Uterus (tissue), 3 donors: ENCODE measurements at regions not wholly inside any gene's neighbourhood (a gene's known extent, or its start where the extent isn't known, plus 50 kb on each side); places are given as distances from the start of the nearest gene placed in this dataset.

Experiments used
- DNase-seq, 2 donors: peaks; one replicate each; pipeline ENCODE4 v3.0.0-alpha.2; 2019 to 2020
- H3K27ac ChIP-seq, 2 donors: fragments of 200-600 bp; sonication (generic); 1 replicate in 1 of 2; 2 replicates in 1 of 2; pipeline ENCODE4 v1.5.1; 2016 to 2018
- H3K27me3 ChIP-seq, 2 donors: fragments of 200-600 bp; sonication (generic); one replicate each; pipeline ENCODE4 v1.5.1; 2018 to 2019; ENCODE audit warnings: control low read depth in 1 of 2
- H3K36me3 ChIP-seq, 2 donors: fragments of 200-600 bp; sonication (generic); one replicate each; pipeline ENCODE4 v1.5.1; 2019; ENCODE audit warnings: control low read depth in 1 of 2
- H3K4me1 ChIP-seq, 2 donors: fragments of 200-600 bp; sonication (generic); one replicate each; pipeline ENCODE4 v1.5.1; 2018 to 2019; ENCODE audit warnings: control low read depth in 1 of 2
- H3K4me3 ChIP-seq, 2 donors: fragments of 200-600 bp; sonication (generic); 1 replicate in 1 of 2; 2 replicates in 1 of 2; pipeline ENCODE4 v1.5.1; 2018 to 2019; ENCODE audit warnings: mild to moderate bottlenecking in 1 of 2
- H3K9me3 ChIP-seq, 2 donors: fragments of 200-600 bp; sonication (generic); one replicate each; pipeline ENCODE4 v1.5.1; 2019; ENCODE audit warnings: control low read depth in 1 of 2
- CTCF ChIP-seq, 4 experiments: fragments of 200-600 bp in 2 of 4; fragments of 450-650 bp in 2 of 4; sonication (generic) in 2 of 4; IDR thresholded peaks; one replicate each; pipeline ENCODE4 v1.5.1; 2016 to 2019; ENCODE audit warnings: antibody characterized with exemption in 4 of 4, mild to moderate bottlenecking in 2 of 4, moderate library complexity in 1 of 4
- POLR2A ChIP-seq, 2 donors: fragments of 450-650 bp; IDR thresholded peaks; one replicate each; pipeline ENCODE4 v1.6.1; 2016; ENCODE audit warnings: antibody characterized with exemption in 2 of 2, mild to moderate bottlenecking in 1 of 2, moderate library complexity in 1 of 2
- intact Hi-C: fragments of 100-400 bp; cut with DNase I; formaldehyde crosslinking; loops from one replicate; pipeline ENCODE4 v1.15.1; 2023; ENCODE audit warnings: low total_unique reads
- donor health status: DM: yes; HTN: yes; CAD: no.

DNA sequence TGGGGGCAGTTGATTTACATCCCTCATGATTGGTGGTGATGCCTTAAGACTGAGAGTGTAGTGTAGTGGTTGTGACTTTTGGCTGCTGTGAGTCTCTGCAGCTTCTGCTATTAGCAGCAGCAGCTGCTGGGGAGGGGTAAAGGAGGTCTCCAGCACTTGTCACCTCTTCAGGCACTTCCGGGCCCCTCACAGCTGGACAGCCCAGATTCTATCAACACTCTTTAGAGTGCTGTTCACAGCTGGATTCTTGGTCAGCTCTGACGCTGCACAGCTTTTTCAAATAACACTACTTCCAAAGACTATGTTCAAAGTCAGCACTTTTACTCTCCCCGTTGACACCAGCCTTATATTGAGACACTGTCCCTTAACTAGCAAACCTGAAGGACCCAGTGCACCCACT is 396.0 kb downstream of the MEIS1 start:
- no peak for TF ChIP-seq POLR2A (IDR thresholded peaks at IDR 0.05)
- TF ChIP-seq CTCF (IDR thresholded peaks at IDR 0.05) = no peak
- Histone ChIP-seq H3K9me3 (no peaks in the 10 kb centered on the region), H3K27me3 (no peaks in the 10 kb centered on the region), H3K27ac (no peak overlapping the region), H3K36me3 (no peaks in the 10 kb centered on the region), H3K4me1 (no peaks in the 10 kb centered on the region), H3K4me3 (no peak overlapping the region)
- no peak for DNase-seq
- intact Hi-C loops = no loop called here

- Histone ChIP-seq H3K4me3 (no peak overlapping the region), H3K27ac (no peak overlapping the region), H3K36me3 (no peaks in the 10 kb centered on the region), H3K4me1 (no peaks in the 10 kb centered on the region), H3K9me3 (no peaks in the 10 kb centered on the region), H3K27me3 (no peaks in the 10 kb centered on the region)
- TF ChIP-seq POLR2A (IDR thresholded peaks at IDR 0.05) (no peak), CTCF (IDR thresholded peaks at IDR 0.05) (no peak)
- intact Hi-C loops = no loop called here
- DNase-seq = no peak
Measured at GRCh38 chr2:66832646-66833435, 397.9 kb downstream of the MEIS1 start.

- no peaks in the 10 kb centered on the region for H3K4me1 ChIP-seq
- H3K4me3 ChIP-seq = no peak overlapping the region
- no peak for DNase-seq
- intact Hi-C loops = no loop called here
- TF ChIP-seq CTCF (IDR thresholded peaks at IDR 0.05) (no peak), POLR2A (IDR thresholded peaks at IDR 0.05) (no peak)
- no peaks in the 10 kb centered on the region for H3K36me3 ChIP-seq
- no peaks in the 10 kb centered on the region for H3K27me3 ChIP-seq
- H3K9me3 ChIP-seq = no peaks in the 10 kb centered on the region
- H3K27ac ChIP-seq = no peak overlapping the region
Measured at GRCh38 chr2:66834859-66835258, 399.9 kb downstream of the MEIS1 start.

GRCh38 chr2:66836851-66837250 is 401.9 kb downstream of the MEIS1 start:
- no peak for TF ChIP-seq POLR2A (IDR thresholded peaks at IDR 0.05)
- no peak for TF ChIP-seq CTCF (IDR thresholded peaks at IDR 0.05)
- Histone ChIP-seq H3K9me3 (no peaks in the 10 kb centered on the region), H3K36me3 (no peaks in the 10 kb centered on the region), H3K4me3 (no peak overlapping the region), H3K27ac (no peak overlapping the region), H3K27me3 (no peaks in the 10 kb centered on the region), H3K4me1 (peaks cover 0 to 6% of the 10 kb centered on the region in 2 donors)
- DNase-seq = no peak
- intact Hi-C loops = no loop called here

DNA sequence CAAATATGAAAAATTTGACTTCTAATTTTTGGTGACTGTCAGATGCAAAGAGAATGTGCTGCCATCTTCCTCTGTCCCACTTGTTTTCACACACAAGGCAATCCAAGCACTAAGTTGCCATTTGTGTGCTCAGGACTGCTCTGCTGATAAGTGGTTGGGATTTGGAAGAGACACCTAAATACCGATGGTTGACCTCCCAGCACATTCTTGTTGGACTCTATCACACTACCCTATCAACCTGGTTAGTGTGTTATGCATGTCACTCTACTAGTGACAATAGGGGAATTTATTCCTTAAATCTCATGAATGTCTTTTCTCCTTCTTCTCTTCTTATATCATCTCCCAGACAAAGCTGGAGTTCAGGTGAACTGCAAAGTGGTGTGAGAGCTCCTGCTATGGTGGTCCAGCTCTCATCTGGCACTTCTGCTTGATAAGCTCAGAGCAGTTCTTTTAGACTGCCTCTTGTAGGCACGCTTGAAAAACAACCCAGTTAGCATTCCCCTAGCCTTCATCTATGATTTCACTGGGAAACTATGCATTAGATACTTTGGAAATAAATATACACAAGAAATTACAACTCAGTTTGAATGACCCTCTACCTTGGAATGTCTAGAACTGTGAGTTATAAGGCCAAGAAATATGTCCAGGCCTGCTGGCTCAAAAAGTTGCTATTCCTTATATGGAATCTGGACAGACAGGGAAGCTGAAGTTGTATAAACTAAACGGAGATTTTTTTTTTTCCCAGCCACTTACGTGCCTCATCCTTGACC is 404.8 kb downstream of the MEIS1 start:
- DNase-seq = peak in 1 of 2 donors; percentile 55
- TF ChIP-seq CTCF (IDR thresholded peaks at IDR 0.05) = no peak
- TF ChIP-seq POLR2A (IDR thresholded peaks at IDR 0.05) = no peak
- intact Hi-C loops = no loop called here
- Histone ChIP-seq H3K4me1 (peaks cover 0 to 6% of the 10 kb centered on the region in 2 donors), H3K9me3 (no peaks in the 10 kb centered on the region), H3K27me3 (no peaks in the 10 kb centered on the region), H3K36me3 (no peaks in the 10 kb centered on the region), H3K4me3 (no peak overlapping the region), H3K27ac (peak overlapping the region; percentile 81 to 90)
